Muscle layer of colon (tissue), 2 donors: ENCODE measurements at regions not wholly inside any gene's neighbourhood (a gene's known extent, or its start where the extent isn't known, plus 50 kb on each side); places are given as distances from the start of the nearest gene placed in this dataset.
"Not testable (repeated sequence)": the region's sequence is repeated elsewhere in the genome, so short reads cannot be mapped to it uniquely, and the experiment has no call there.

Experiments
- H3K27ac ChIP-seq: one replicate; pipeline ENCODE4 v1.7.0; 2013; ENCODE audit warnings: low read depth, mild to moderate bottlenecking, low read length, moderate library complexity
- H3K27me3 ChIP-seq, 2 donors: one replicate each; pipeline ENCODE4 v1.7.0; 2013; ENCODE audit warnings: low read length in 2 of 2, mild to moderate bottlenecking in 2 of 2; ENCODE audit not compliant: insufficient read depth in 2 of 2, control insufficient read depth in 1 of 2
- H3K36me3 ChIP-seq: one replicate; pipeline ENCODE4 v1.7.0; 2013; ENCODE audit warnings: mild to moderate bottlenecking, low read length; ENCODE audit not compliant: insufficient read depth
- H3K4me1 ChIP-seq: one replicate; pipeline ENCODE4 v1.7.0; 2013; ENCODE audit warnings: mild to moderate bottlenecking, low read length; ENCODE audit not compliant: insufficient read depth
- H3K4me3 ChIP-seq, 2 donors: one replicate each; pipeline ENCODE4 v1.7.0; 2013; ENCODE audit warnings: low read length in 2 of 2, low read depth in 1 of 2, mild to moderate bottlenecking in 1 of 2, moderate library complexity in 1 of 2
- H3K9ac ChIP-seq: one replicate; pipeline ENCODE4 v1.7.0; 2013; ENCODE audit warnings: low read length
- H3K9me3 ChIP-seq: one replicate; pipeline ENCODE4 v1.7.0; 2013; ENCODE audit warnings: mild to moderate bottlenecking, low read length
- donor health status: abdominal sarcoma.
- donor health status: Adenocarcinoma of cecum.

DNA sequence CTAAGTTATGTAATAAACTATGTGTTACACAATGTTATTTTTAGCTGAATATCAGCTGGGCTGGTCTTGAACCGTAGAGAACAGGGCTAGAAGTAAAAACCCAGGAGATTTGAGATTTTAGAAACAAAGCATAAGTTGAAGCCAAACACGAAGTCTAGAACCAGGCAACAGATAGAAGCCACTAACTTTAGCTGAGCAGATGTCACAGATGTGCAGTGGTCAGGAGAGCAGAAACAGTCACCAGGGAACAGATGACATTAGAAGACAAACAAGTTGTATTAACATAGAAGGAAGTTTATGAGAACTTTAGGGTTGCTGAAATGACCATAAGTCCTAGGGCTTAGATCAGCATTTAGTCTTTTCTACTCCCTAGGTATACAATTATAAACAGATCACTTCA lies 731.0 kb downstream of the ZNF385D start:
- Histone ChIP-seq H3K9ac (no peak overlapping the region), H3K27me3 (no peaks in the 10 kb centered on the region), H3K4me3 (no peak overlapping the region), H3K4me1 (no peaks in the 10 kb centered on the region), H3K9me3 (no peaks in the 10 kb centered on the region), H3K36me3 (no peaks in the 10 kb centered on the region), H3K27ac (no peak overlapping the region)

DNA sequence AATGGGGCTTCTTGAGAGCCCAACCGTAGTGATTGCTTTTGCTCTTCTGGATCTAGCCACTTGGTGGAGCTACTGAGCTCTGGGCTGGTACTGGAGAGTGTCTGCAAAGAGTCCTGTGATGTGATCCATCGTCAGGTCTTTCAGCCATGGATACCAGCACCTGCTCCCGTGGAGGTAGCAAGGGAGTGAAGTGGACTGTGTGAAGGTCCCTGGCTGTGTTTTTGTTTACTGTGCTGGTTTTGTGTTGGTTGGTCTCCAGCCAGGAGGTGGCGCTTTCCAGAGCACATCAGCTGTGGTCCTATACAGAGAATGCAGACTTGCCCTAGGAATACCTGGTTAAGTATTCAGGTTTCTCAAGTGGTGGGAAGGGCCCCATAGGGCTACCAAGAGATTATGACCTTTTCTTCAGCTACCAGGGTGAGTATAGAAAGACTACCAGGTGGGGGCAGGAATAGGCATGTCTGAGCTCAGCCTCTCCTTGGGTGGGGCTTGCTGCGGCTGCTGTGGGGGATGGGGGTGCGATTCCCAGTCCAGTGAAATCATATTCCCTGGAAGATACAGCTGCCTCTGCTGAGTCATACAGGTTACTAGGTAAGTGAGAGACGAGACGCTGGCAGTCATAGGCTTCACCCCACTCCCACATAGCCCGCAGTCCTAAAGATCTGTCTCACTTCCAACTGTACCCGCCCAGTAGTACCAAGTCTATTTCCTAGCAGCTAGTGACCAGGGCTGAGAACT lies 733.7 kb downstream of the ZNF385D start:
- Histone ChIP-seq H3K27me3 (no peaks in the 10 kb centered on the region), H3K4me1 (no peaks in the 10 kb centered on the region), H3K36me3 (no peaks in the 10 kb centered on the region), H3K9me3 (no peaks in the 10 kb centered on the region), H3K27ac (no peak overlapping the region), H3K9ac (no peak overlapping the region), H3K4me3 (no peak overlapping the region)

DNA sequence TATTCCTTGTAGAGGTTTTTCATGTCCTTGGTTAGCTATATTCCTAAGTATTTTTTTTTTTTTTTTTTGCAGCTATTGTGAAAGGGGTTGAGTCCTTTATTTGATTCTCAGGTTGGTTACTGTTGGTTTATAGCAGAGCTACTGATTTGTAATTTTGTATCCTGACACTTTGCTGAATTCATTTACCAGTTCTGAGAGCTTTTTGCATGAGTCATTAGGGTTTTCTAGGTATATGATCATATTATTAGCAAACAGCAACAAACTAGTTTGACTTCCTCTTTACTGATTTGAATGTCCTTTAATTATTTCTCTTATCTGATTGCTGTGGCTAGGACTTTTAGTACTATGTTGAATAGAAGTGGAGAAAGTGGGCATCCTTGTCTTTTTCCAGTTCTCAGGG lies 737.4 kb downstream of the ZNF385D start:
- Histone ChIP-seq H3K27me3 (no peaks in the 10 kb centered on the region), H3K27ac (no peak overlapping the region), H3K9ac (no peak overlapping the region), H3K4me3 (no peak overlapping the region), H3K36me3 (no peaks in the 10 kb centered on the region), H3K4me1 (no peaks in the 10 kb centered on the region), H3K9me3 (no peaks in the 10 kb centered on the region)

DNA sequence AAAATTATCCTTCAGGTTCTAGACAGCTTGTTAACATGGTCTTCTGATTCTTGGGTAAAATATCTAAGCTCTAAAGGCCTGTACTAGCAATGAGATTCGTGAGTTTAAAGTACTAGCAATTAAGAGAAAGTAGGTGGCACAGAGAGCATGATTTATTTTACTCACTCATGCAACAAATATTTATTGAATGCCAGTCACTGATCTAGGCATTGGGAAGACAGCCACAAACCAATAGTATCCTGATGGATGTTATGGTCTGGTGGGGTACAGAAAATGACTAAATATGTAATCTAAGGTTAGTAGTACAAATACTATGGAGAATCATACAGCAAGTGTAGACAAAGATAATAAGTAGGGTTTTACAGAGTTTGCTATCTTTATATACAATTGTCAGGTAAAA lies 751.3 kb downstream of the ZNF385D start:
- no peak overlapping the region for H3K27ac ChIP-seq
- H3K27me3 ChIP-seq = no peaks in the 10 kb centered on the region
- no peak overlapping the region for H3K9ac ChIP-seq
- H3K4me3 ChIP-seq = no peak overlapping the region
- H3K36me3 ChIP-seq = no peaks in the 10 kb centered on the region
- H3K9me3 ChIP-seq = no peaks in the 10 kb centered on the region
- H3K4me1 ChIP-seq = no peaks in the 10 kb centered on the region

DNA sequence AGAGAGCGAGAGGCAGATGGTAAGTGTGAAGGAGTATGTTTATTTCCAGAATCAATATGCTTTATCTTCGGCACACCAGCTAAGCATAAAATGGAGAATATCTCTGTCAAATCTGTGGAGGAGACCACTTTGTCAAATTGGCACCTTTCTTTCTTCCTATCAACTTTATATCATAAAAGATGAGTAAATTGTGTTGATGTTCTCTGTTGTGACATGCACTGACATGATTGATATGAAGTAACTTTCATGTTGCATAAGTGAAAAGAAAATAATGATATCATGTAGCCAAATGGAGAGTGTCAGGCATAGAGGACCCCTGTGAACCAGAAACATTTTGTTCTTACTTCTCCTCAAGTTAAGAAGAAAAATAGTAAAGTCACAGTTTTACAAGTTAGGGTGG lies 753.8 kb downstream of the ZNF385D start:
- no peak overlapping the region for H3K4me3 ChIP-seq
- H3K27me3 ChIP-seq = no peaks in the 10 kb centered on the region
- no peak overlapping the region for H3K9ac ChIP-seq
- H3K36me3 ChIP-seq = no peaks in the 10 kb centered on the region
- no peaks in the 10 kb centered on the region for H3K4me1 ChIP-seq
- H3K27ac ChIP-seq = no peak overlapping the region
- no peaks in the 10 kb centered on the region for H3K9me3 ChIP-seq

DNA sequence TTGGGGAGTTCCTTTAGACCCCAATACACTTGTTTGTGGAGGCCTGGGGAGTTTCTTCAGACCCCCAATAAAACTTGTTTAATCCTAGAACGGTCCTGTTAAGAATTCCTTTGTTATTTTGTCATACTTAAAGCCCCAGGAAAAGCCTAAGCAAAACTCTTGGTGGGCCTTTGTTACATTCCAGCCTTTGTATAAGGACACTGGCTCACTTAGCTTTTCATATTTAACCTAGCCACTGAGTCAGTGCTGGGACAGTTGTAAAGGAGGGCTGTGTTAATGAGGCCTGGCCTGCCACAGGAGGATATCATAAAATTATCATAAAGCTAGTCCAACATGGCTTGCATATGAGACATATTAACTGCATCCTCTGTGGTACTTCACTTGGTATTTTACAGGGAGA lies 760.1 kb downstream of the ZNF385D start:
- no peaks in the 10 kb centered on the region for H3K4me1 ChIP-seq
- no peak overlapping the region for H3K9ac ChIP-seq
- no peak overlapping the region for H3K4me3 ChIP-seq
- H3K27me3 ChIP-seq = no peaks in the 10 kb centered on the region
- H3K36me3 ChIP-seq = no peaks in the 10 kb centered on the region
- no peak overlapping the region for H3K27ac ChIP-seq
- H3K9me3 ChIP-seq = no peaks in the 10 kb centered on the region

DNA sequence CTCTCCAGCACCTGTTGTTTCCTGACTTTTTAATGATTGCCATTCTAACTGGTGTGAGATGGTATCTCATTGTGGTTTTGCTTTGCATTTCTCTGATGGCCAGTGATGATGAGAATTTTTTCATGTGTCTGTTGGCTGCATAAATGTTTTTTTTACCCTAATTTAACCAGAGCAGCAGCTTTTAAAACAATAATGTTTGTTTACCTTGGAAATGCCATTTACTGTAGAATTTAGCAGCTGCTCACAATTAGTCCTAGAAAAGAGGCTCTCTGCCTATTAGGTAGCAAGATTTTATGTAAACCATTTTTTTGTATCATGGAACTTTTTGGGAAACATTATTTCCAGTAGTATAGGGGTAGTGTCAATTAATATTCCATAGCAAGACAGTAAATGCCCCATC lies 761.4 kb downstream of the ZNF385D start:
- not testable (repeated sequence) for H3K27me3 ChIP-seq, H3K9ac ChIP-seq, H3K4me3 ChIP-seq, H3K9me3 ChIP-seq, H3K4me1 ChIP-seq, H3K36me3 ChIP-seq, H3K27ac ChIP-seq

DNA sequence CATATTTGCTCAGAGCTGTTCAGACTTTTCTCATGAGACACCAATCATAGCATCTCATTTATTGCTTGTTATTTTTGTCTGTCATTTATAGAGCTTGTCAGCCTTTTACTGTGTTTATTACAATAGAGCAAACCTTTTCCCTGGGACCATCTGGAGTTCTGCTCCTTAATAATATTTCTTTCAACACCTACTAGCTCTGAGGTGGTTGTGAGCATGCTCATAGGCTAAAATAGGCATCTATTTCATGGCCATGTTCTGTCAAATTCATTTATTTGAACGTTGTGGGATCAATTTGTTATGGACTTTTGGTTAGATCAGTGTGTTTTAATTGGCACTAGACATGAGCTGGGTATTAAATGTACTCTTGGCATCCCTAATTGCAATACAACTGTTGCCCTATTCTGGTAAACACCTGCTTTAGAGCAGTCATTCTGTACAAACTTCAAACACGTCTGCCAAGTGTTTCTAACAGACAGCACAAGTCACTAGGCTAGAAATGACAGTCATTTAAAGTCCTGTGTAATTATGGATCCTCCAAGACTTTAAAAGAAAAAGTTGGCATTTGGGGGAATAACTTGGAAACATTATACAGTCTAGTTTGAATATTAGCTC lies 766.3 kb downstream of the ZNF385D start:
- Histone ChIP-seq H3K27ac (no peak overlapping the region), H3K9ac (no peak overlapping the region), H3K27me3 (no peaks in the 10 kb centered on the region), H3K4me1 (no peaks in the 10 kb centered on the region), H3K9me3 (no peaks in the 10 kb centered on the region), H3K36me3 (no peaks in the 10 kb centered on the region), H3K4me3 (no peak overlapping the region)

DNA sequence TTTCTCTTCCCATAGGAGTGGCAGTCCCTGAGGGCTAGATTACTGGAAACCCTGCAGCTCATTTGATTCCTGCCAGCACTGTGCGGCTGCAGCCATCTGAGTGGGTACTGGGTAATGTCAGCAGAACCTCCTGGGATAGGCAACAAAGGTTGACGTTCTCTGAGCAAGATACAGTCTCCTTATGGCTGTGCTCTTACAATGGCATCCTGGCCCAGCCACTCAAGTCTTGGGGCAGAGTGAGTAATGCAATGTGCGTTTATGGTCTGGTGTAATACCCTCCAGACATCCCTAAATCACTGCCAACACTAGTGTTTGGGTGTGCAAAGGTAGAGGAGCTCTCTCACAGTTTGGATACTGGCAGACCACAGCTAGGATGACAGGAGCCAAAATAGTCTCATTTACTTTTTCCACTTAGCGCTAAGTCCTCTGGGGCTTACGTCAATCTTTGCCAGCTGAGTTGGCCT lies 775.8 kb downstream of the ZNF385D start:
- Histone ChIP-seq H3K27ac (no peak overlapping the region), H3K27me3 (no peaks in the 10 kb centered on the region), H3K9me3 (no peaks in the 10 kb centered on the region), H3K4me1 (no peaks in the 10 kb centered on the region), H3K4me3 (no peak overlapping the region), H3K9ac (no peak overlapping the region), H3K36me3 (no peaks in the 10 kb centered on the region)

DNA sequence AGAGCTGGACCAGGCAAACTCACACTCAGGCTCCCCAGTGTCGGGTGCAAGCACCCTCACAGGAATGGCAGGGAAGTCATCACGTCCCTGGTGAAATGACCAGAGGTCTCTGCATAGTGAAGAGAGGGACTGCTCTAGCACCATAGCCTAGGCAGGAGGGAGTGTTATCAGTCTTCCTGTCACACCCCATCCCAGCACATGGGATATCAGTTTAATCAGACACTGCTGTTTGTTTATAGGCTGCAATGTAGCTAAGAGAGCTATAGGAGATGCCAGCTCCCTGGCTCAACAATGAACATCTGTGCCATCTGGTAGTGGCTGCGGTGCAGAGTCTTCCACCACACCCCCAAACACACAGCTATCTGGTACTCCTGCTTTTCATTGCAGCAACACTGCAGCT lies 776.6 kb downstream of the ZNF385D start:
- H3K4me1 ChIP-seq = no peaks in the 10 kb centered on the region
- H3K9ac ChIP-seq = no peak overlapping the region
- H3K36me3 ChIP-seq = no peaks in the 10 kb centered on the region
- no peaks in the 10 kb centered on the region for H3K9me3 ChIP-seq
- no peak overlapping the region for H3K27ac ChIP-seq
- no peaks in the 10 kb centered on the region for H3K27me3 ChIP-seq
- H3K4me3 ChIP-seq = no peak overlapping the region

DNA sequence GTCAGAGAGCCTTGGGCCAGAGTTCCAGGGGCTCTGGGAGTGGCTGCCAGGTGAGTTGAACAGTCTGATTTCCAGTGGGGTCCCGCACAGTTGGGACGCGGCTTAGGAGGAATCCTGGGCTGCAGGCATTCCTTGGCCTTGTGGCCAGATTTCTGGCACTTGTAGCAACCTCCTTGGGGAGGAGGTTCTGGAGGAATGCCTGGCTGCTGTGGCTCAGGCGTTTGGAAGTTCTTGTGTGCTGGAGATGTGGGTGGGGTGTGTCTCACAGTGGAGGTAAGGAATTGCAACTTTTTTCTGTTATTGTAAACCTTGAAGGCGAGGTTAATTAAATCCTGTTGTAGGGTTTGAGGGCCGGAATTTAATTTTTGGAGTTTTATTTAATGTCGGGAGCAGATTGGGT lies 780.2 kb downstream of the ZNF385D start:
- H3K4me1 ChIP-seq, H3K9me3 ChIP-seq, H3K4me3 ChIP-seq, H3K36me3 ChIP-seq, H3K27ac ChIP-seq, H3K27me3 ChIP-seq, H3K9ac ChIP-seq: not testable (repeated sequence)

DNA sequence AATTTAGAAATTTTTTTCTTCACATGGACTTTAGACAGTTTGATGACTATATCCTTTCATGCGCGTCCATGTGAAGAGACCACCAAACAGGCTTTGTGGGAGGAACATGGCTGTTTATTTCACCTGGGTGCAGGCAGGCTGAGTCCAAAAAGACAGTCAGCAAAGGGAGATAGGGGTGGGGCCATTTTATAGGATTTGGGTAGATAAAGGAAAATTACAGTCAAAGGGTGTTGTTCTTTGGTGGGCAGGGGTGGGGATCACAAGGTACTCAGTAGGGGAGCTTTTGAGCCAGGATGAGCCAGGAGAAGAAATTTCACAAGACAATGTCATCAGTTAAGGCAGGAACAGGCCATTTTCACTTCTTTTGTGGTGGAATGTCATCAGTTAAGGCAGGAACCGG lies 781.5 kb upstream of the SGO1 start:
- not testable (repeated sequence) for H3K27ac ChIP-seq, H3K27me3 ChIP-seq, H3K9ac ChIP-seq, H3K4me1 ChIP-seq, H3K36me3 ChIP-seq, H3K4me3 ChIP-seq, H3K9me3 ChIP-seq
